WI38 (cell line): ENCODE measurements at regions not wholly inside any gene's neighbourhood (a gene's known extent, or its start where the extent isn't known, plus 50 kb on each side); places are given as distances from the start of the nearest gene placed in this dataset.

ENCODE experiments used
- H3K4me3 ChIP-seq: 2 replicates; pipeline ENCODE4 v1.5.1; 2011; ENCODE audit warnings: low read depth, mild to moderate bottlenecking, control low read depth, low read length
- CTCF ChIP-seq: IDR thresholded peaks from 2 replicates; pipeline ENCODE4 v1.5.1; 2012; ENCODE audit warnings: low read depth, mild to moderate bottlenecking, control low read depth, low read length

- no peak for TF ChIP-seq CTCF
These were observed 659.4 kb downstream of the TBC1D22A start for GRCh38 chr22:47421846-47422245.

GRCh38 chr22:47420211-47420610, 657.8 kb downstream of the TBC1D22A start:
- H3K4me3 ChIP-seq = no peak overlapping the region
- TF ChIP-seq CTCF = no peak

More at GRCh38 chr22:47421846-47422245, 659.4 kb downstream of the TBC1D22A start:
- H3K4me3 ChIP-seq = no peak overlapping the region

- no peak for TF ChIP-seq CTCF
- no peak overlapping the region for H3K4me3 ChIP-seq
These were observed 656.8 kb downstream of the TBC1D22A start for GRCh38 chr22:47419239-47419638.

GRCh38 chr22:47417699-47418098, 655.2 kb downstream of the TBC1D22A start:
- H3K4me3 ChIP-seq = no peak overlapping the region
- no peak for TF ChIP-seq CTCF

GRCh38 chr22:47411006-47411405, 648.6 kb downstream of the TBC1D22A start:
- H3K4me3 ChIP-seq = no peak overlapping the region
- TF ChIP-seq CTCF = no peak

GRCh38 chr22:47409539-47410275, 647.3 kb downstream of the TBC1D22A start:
- no peak overlapping the region for H3K4me3 ChIP-seq
- TF ChIP-seq CTCF = no peak

- TF ChIP-seq CTCF = no peak
- no peak overlapping the region for H3K4me3 ChIP-seq
These were observed 646.0 kb downstream of the TBC1D22A start for GRCh38 chr22:47408409-47408808.
